ENCODE measurements at regions not wholly inside any gene's neighbourhood (a gene's known extent, or its start where the extent isn't known, plus 50 kb on each side); places are given as distances from the start of the nearest gene placed in this dataset.

GRCh38 chr3:144415492-144415891, 443.9 kb downstream of the DIPK2A start:
- TF ChIP-seq CTCF (IDR thresholded peaks at IDR 0.05) (no peak), ZFX (IDR thresholded peaks at IDR 0.05; ENCODE audit: borderline replicate concordance) (no peak)

Measured in 22Rv1 (cell line).